GM12875 (cell line): ENCODE measurements at regions not wholly inside any gene's neighbourhood (a gene's known extent, or its start where the extent isn't known, plus 50 kb on each side); places are given as distances from the start of the nearest gene placed in this dataset.

Experiments used
- H3K4me3 ChIP-seq: one replicate; pipeline ENCODE4 v1.5.1; 2011; ENCODE audit warnings: low read depth, low read length, control low read depth
- CTCF ChIP-seq: IDR thresholded peaks from 2 replicates; pipeline ENCODE4 v1.5.1; 2011; ENCODE audit warnings: low read depth, mild to moderate bottlenecking, control low read depth, inconsistent platforms, low read length, moderate library complexity, borderline replicate concordance; ENCODE audit not compliant: insufficient read depth

- H3K4me3 ChIP-seq: no peak overlapping the region
- no peak for TF ChIP-seq CTCF
These were observed 55.3 kb upstream of the BTN3A2 start for GRCh38 chr6:26309731-26310142.

- H3K4me3 ChIP-seq: no peak overlapping the region
- no peak for TF ChIP-seq CTCF
These were observed 54.0 kb upstream of the BTN3A2 start for GRCh38 chr6:26311012-26311384.

- no peak for TF ChIP-seq CTCF
- H3K4me3 ChIP-seq: peak overlapping the region; percentile 40
These were observed 53.5 kb upstream of the BTN3A2 start for GRCh38 chr6:26311385-26312095.

GRCh38 chr6:26312096-26312463 lies 52.9 kb upstream of the BTN3A2 start:
- TF ChIP-seq CTCF: no peak
- peak overlapping the region; percentile 40 for H3K4me3 ChIP-seq

GRCh38 chr6:26312501-26313397 lies 52.2 kb upstream of the BTN3A2 start:
- peak overlapping the region; percentile 50 for H3K4me3 ChIP-seq
- no peak for TF ChIP-seq CTCF
